Tibial nerve (tissue), 4 donors: ENCODE measurements at regions not wholly inside any gene's neighbourhood (a gene's known extent, or its start where the extent isn't known, plus 50 kb on each side); places are given as distances from the start of the nearest gene placed in this dataset.

ENCODE experiments used
- DNase-seq, 2 donors: peaks; one replicate each; pipeline ENCODE4 v3.0.0-alpha.2; 2019; ENCODE audit warnings: low spot score in 2 of 2
- H3K27ac ChIP-seq, 4 donors: fragments of 200-600 bp; sonication (generic) in 3 of 4; one replicate each; pipeline ENCODE4 v1.5.1; 2017 to 2019; ENCODE audit warnings: mild to moderate bottlenecking in 1 of 4
- H3K27me3 ChIP-seq, 2 donors: fragments of 200-600 bp; sonication (generic) in 1 of 2; one replicate each; pipeline versions ENCODE4 v1.5.1 to v1.6.0; 2017 to 2019
- H3K36me3 ChIP-seq, 3 donors: fragments of 200-600 bp; sonication (generic); one replicate each; pipeline ENCODE4 v1.5.1; 2018 to 2019
- H3K4me1 ChIP-seq, 4 donors: fragments of 200-600 bp; sonication (generic) in 3 of 4; one replicate each; pipeline ENCODE4 v1.5.1; 2017 to 2019
- H3K4me3 ChIP-seq, 4 donors: fragments of 200-600 bp; sonication (generic) in 3 of 4; one replicate each; pipeline ENCODE4 v1.5.1; 2017 to 2019; ENCODE audit warnings: mild to moderate bottlenecking in 1 of 4, moderate library complexity in 1 of 4
- H3K9me3 ChIP-seq, 4 donors: fragments of 200-600 bp; sonication (generic) in 3 of 4; one replicate each; pipeline ENCODE4 v1.5.1; 2017 to 2019
- CTCF ChIP-seq, 5 experiments: fragments of 200-600 bp in 3 of 5; fragments of 450-650 bp in 2 of 5; sonication (generic) in 3 of 5; IDR thresholded peaks; one replicate each; pipeline ENCODE4 v1.5.1; 2016 to 2019; ENCODE audit warnings: antibody characterized with exemption in 5 of 5, mild to moderate bottlenecking in 3 of 5, moderate library complexity in 2 of 5
- EP300 ChIP-seq, 2 donors: sonication (generic); formaldehyde crosslinking; IDR thresholded peaks; one replicate each; pipeline ENCODE4 v1.6.1; 2017; ENCODE audit warnings: antibody characterized with exemption in 2 of 2, mild to moderate bottlenecking in 1 of 2
- POLR2A ChIP-seq, 2 donors: fragments of 450-650 bp; IDR thresholded peaks; one replicate each; pipeline ENCODE4 v1.6.1; 2017; ENCODE audit warnings: antibody characterized with exemption in 2 of 2, mild to moderate bottlenecking in 2 of 2, moderate library complexity in 2 of 2
- WGBS, 2 donors: methylation state at CpG; one replicate each; pipeline ENCODE4 v1.1.5; 2018; 5-methylcytosine and 5-hydroxymethylcytosine counted together

DNA sequence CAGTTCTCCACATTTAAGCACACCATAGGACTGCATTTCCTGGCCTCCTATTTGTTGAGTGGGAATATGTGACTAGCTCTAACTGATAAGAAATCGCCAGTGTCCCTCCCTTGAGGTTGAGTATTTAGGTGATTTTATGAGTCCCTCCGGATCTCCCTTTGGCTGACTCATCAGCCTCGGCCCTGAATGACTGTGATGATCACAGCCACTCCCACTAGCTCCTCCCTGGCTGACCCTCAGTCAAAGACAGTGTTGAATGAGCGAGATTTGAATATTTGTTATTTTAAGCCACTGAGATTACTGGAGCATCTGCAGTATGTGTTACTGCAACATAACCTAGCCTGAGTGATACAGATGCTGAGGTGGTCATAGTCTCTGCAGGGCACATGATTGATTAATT is 515.3 kb downstream of the EPHB1 start:
- no peaks in the 10 kb centered on the region for H3K4me1 ChIP-seq
- WGBS, 2 donors: 17 to 23% methylated on average over 4 of the region's 4 CpGs
- TF ChIP-seq CTCF (IDR thresholded peaks at IDR 0.05): no peak
- no peak for TF ChIP-seq EP300 (IDR thresholded peaks at IDR 0.05)
- TF ChIP-seq POLR2A (IDR thresholded peaks at IDR 0.05): no peak
- DNase-seq: no peak
- H3K27me3 ChIP-seq: no peaks in the 10 kb centered on the region
- H3K36me3 ChIP-seq: no peaks in the 10 kb centered on the region
- H3K9me3 ChIP-seq: no peaks in the 10 kb centered on the region
- H3K4me3 ChIP-seq: no peak overlapping the region
- no peak overlapping the region for H3K27ac ChIP-seq

- no peak overlapping the region for H3K27ac ChIP-seq
- no peaks in the 10 kb centered on the region for H3K27me3 ChIP-seq
- no peak overlapping the region for H3K4me3 ChIP-seq
- no peaks in the 10 kb centered on the region for H3K9me3 ChIP-seq
- H3K4me1 ChIP-seq: no peaks in the 10 kb centered on the region
- WGBS, 2 donors: 75 to 78% methylated on average over 5 of the region's 5 CpGs
- H3K36me3 ChIP-seq: no peaks in the 10 kb centered on the region
- DNase-seq: no peak
- TF ChIP-seq EP300 (IDR thresholded peaks at IDR 0.05): no peak
- no peak for TF ChIP-seq CTCF (IDR thresholded peaks at IDR 0.05)
These were observed 516.6 kb downstream of the EPHB1 start for GRCh38 chr3:135311699-135312098.

- no peaks in the 10 kb centered on the region for H3K9me3 ChIP-seq
- TF ChIP-seq EP300 (IDR thresholded peaks at IDR 0.05): no peak
- TF ChIP-seq POLR2A (IDR thresholded peaks at IDR 0.05): no peak
- TF ChIP-seq CTCF (IDR thresholded peaks at IDR 0.05): no peak
- no peaks in the 10 kb centered on the region for H3K27me3 ChIP-seq
- no peak overlapping the region for H3K27ac ChIP-seq
- H3K4me3 ChIP-seq: no peak overlapping the region
- H3K36me3 ChIP-seq: no peaks in the 10 kb centered on the region
- no peaks in the 10 kb centered on the region for H3K4me1 ChIP-seq
- 86 to 97% methylated on average over 1 of the region's 1 CpG for WGBS, 2 donors
- DNase-seq: no peak
These were observed 519.2 kb downstream of the EPHB1 start for GRCh38 chr3:135314237-135314636.

DNA sequence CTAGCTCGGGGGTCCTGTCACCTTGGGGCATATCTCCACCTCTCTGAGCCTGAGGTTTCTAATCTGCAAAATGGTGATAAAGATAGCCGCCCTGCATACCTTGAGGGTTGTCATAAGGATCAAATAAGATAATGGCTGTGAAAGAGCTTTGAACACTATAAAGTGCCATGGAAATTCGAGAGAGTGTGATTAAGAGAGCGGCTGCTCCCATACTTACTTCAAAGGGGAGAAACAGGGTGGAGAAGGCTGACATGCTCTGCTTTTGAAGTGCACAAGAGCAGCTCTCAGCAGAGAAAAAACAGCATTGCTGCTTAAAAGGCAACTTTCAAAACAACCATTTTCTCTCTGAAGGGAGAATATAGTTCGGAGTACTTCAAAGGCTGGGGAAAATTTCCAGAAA is 529.2 kb downstream of the EPHB1 start:
- WGBS, 2 donors: 41 to 49% methylated on average over 5 of the region's 5 CpGs
- no peak for TF ChIP-seq POLR2A (IDR thresholded peaks at IDR 0.05)
- TF ChIP-seq CTCF (IDR thresholded peaks at IDR 0.05): no peak
- TF ChIP-seq EP300 (IDR thresholded peaks at IDR 0.05): no peak
- no peaks in the 10 kb centered on the region for H3K4me1 ChIP-seq

DNA sequence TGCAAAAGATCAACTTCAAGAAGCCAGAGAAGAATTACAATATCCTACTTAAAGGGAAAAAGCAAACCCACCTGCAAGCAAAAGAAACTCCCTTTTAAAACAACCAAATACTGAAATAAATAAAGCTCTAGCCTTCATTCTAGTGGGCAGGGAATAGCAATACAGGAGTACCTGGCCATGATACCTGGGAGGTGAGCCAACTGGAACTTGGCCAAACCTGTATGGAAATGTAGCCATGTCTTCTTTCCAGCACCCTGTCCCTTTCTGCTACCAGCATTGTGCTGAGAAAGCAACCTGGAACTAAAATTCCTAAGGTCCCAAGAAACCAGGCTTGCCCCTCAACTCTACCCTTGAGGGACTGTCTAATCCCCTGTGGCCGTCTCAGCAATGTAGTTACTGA is 530.0 kb downstream of the EPHB1 start:
- DNase-seq: no peak
- Histone ChIP-seq H3K36me3 (no peaks in the 10 kb centered on the region), H3K4me3 (no peak overlapping the region), H3K27ac (no peak overlapping the region), H3K4me1 (no peaks in the 10 kb centered on the region), H3K27me3 (no peaks in the 10 kb centered on the region), H3K9me3 (no peaks in the 10 kb centered on the region)
- TF ChIP-seq EP300 (IDR thresholded peaks at IDR 0.05) (no peak), CTCF (IDR thresholded peaks at IDR 0.05) (no peak)
- WGBS, 2 donors: 42 to 67% methylated on average over 1 of the region's 1 CpG

More for the DNA sequence above, 529.2 kb downstream of the EPHB1 start:
- DNase-seq: no peak
- Histone ChIP-seq H3K4me3 (no peak overlapping the region), H3K27ac (no peak overlapping the region), H3K36me3 (no peaks in the 10 kb centered on the region), H3K27me3 (no peaks in the 10 kb centered on the region), H3K9me3 (no peaks in the 10 kb centered on the region)
